ENCODE measurements at regions not wholly inside any gene's neighbourhood (a gene's known extent, or its start where the extent isn't known, plus 50 kb on each side); places are given as distances from the start of the nearest gene placed in this dataset.

- peaks cover 0 to 18% (median 4%) of the 10 kb centered on the region in 3 experiments; a peak in 3 of 7 replicates for H3K36me3 Mint-ChIP-seq (ENCODE audit: insufficient read depth in 1 of 3, low read depth in 3 of 3)
- Histone ChIP-seq H4K5ac (ENCODE audit: insufficient read length, low read depth, low read length) (no peak overlapping the region), H2BK12ac (ENCODE audit: insufficient read length, low read depth, low read length) (no peak overlapping the region), H2AK5ac (ENCODE audit: insufficient read length, low read length) (no peak overlapping the region), H3K79me1 (ENCODE audit: insufficient read depth, low read depth, low read length, poor library complexity, severe bottlenecking) (no peaks in the 10 kb centered on the region), H2BK15ac (ENCODE audit: low read depth, low read length) (no peak overlapping the region), H3K4me2 (ENCODE audit: insufficient read depth, insufficient read length, low read length) (no peak overlapping the region), H3K27ac (ENCODE audit: insufficient read length, low read depth, low read length) (no peak overlapping the region), H3K9ac (ENCODE audit: extremely low read depth, insufficient read length, low read length) (no peak overlapping the region), H4K8ac (replicated peaks; ENCODE audit: insufficient read length, low read depth, low read length) (no peak overlapping the region), H3K4ac (ENCODE audit: low read depth, low read length) (no peak overlapping the region), H3K79me2 (ENCODE audit: insufficient read depth, low read length) (no peaks in the 10 kb centered on the region), H3K56ac (ENCODE audit: insufficient read length, low read depth, low read length) (no peak overlapping the region), H4K20me1 (ENCODE audit: control insufficient read depth, insufficient read depth, insufficient read length) (no peaks in the 10 kb centered on the region), H3K23ac (ENCODE audit: insufficient read length, low read depth, low read length) (no peak overlapping the region), H3T11ph (ENCODE audit: low read length) (no peak overlapping the region), H4K91ac (ENCODE audit: insufficient read length, low read depth, low read length) (no peak overlapping the region), H3K27me3 (ENCODE audit: insufficient read depth, low read length) (no peaks in the 10 kb centered on the region), H2BK5ac (ENCODE audit: insufficient read length, low read length) (no peak overlapping the region), H2AFZ (ENCODE audit: low read length) (no peak overlapping the region), H3K23me2 (ENCODE audit: insufficient read length, low read depth, low read length, poor library complexity, severe bottlenecking) (no peaks in the 10 kb centered on the region), H2BK120ac (ENCODE audit: low read depth, low read length, poor library complexity, severe bottlenecking) (no peak overlapping the region), H3K9me3 (ENCODE audit: control insufficient read depth, low read depth, low read length) (no peaks in the 10 kb centered on the region), H3K4me1 (ENCODE audit: insufficient read depth, low read length) (peaks cover 2% of the 10 kb centered on the region; the same call in 1 of the 2 replicates), H3K14ac (ENCODE audit: insufficient read depth, low read length) (no peak overlapping the region), H3K18ac (ENCODE audit: insufficient read length, low read depth, low read length) (no peak overlapping the region), H2BK20ac (ENCODE audit: low read depth, low read length, poor library complexity, severe bottlenecking) (no peak overlapping the region)
- H3K9me3 Mint-ChIP-seq: no peaks in the 10 kb centered on the region
- H3K27me3 Mint-ChIP-seq (ENCODE audit: low read depth): no peaks in the 10 kb centered on the region
- H3K27ac Mint-ChIP-seq: peak overlapping the region in 2 of 3 experiments; percentile 46 to 81; a peak in 2 of 7 replicates
- no peak for DNase-seq
- peaks cover 15 to 17% of the 10 kb centered on the region in 2 experiments for H3K4me1 Mint-ChIP-seq
- no peak overlapping the region for H3K4me3 Mint-ChIP-seq
- TF ChIP-seq, protein P1, sequence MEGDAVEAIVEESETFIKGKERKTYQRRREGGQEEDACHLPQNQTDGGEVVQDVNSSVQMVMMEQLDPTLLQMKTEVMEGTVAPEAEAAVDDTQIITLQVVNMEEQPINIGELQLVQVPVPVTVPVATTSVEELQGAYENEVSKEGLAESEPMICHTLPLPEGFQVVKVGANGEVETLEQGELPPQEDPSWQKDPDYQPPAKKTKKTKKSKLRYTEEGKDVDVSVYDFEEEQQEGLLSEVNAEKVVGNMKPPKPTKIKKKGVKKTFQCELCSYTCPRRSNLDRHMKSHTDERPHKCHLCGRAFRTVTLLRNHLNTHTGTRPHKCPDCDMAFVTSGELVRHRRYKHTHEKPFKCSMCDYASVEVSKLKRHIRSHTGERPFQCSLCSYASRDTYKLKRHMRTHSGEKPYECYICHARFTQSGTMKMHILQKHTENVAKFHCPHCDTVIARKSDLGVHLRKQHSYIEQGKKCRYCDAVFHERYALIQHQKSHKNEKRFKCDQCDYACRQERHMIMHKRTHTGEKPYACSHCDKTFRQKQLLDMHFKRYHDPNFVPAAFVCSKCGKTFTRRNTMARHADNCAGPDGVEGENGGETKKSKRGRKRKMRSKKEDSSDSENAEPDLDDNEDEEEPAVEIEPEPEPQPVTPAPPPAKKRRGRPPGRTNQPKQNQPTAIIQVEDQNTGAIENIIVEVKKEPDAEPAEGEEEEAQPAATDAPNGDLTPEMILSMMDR (conservative IDR thresholded peaks at IDR 0.05): no peak
- WGBS (ENCODE audit: extremely low coverage, insufficient read length, low lambda C conversion rate): no CpG with 5 or more reads among the region's 3 CpGs
Measured at GRCh38 chr6:144721232-144721631, 436.1 kb downstream of the UTRN start.

All from H9 (cell line).